Left lobe of liver (tissue), 2 donors: ENCODE measurements at regions not wholly inside any gene's neighbourhood (a gene's known extent, or its start where the extent isn't known, plus 50 kb on each side); places are given as distances from the start of the nearest gene placed in this dataset.
"Not testable (repeated sequence)": the region's sequence is repeated elsewhere in the genome, so short reads cannot be mapped to it uniquely, and the experiment has no call there.

ENCODE experiments used
- ATAC-seq: fragments of 200-7000 bp; cut with Tn5 transposase; one replicate; pipeline ENCODE4 v1.9.1; 2020; ENCODE audit warnings: mild to moderate bottlenecking, moderate library complexity
- DNase-seq: peaks from one replicate; pipeline ENCODE4 v3.0.0-alpha.2; 2020; ENCODE audit warnings: low spot score
- donor health status: DM: no; HTN: no; CAD: no; lungs with moderate emphysema.
- donor health status: DM: no; HTN: yes; CAD: no.

GRCh38 chr5:106493910-106494309 is 1176.8 kb downstream of the EFNA5 start:
- no peak for DNase-seq
- no peak for ATAC-seq

- DNase-seq: no peak
- no peak for ATAC-seq
These were observed 1181.7 kb downstream of the EFNA5 start for GRCh38 chr5:106489004-106489403.

- ATAC-seq (no peak), DNase-seq (no peak)
These were observed 1182.3 kb downstream of the EFNA5 start for GRCh38 chr5:106488407-106488806.

- DNase-seq (no peak), ATAC-seq (no peak)
These were observed 1189.4 kb downstream of the EFNA5 start for GRCh38 chr5:106481374-106481773.

- no peak for ATAC-seq
These were observed 1194.1 kb downstream of the EFNA5 start for GRCh38 chr5:106476630-106477029.

GRCh38 chr5:106474066-106474465 is 1196.7 kb downstream of the EFNA5 start:
- DNase-seq: no peak
- ATAC-seq: no peak

More at GRCh38 chr5:106476630-106477029, 1194.1 kb downstream of the EFNA5 start:
- no peak for DNase-seq

GRCh38 chr5:106459541-106459940 is 1211.2 kb downstream of the EFNA5 start:
- ATAC-seq (no peak), DNase-seq (no peak)

GRCh38 chr5:106454651-106455415 is 1215.9 kb downstream of the EFNA5 start:
- DNase-seq (no peak), ATAC-seq (no peak)

GRCh38 chr5:106454050-106454449 is 1216.7 kb downstream of the EFNA5 start:
- DNase-seq (no peak), ATAC-seq (no peak)

- no peak for ATAC-seq
- DNase-seq: no peak
These were observed 1218.7 kb downstream of the EFNA5 start for GRCh38 chr5:106451998-106452397.

GRCh38 chr5:106443746-106444145 is 1227.0 kb downstream of the EFNA5 start:
- no peak for ATAC-seq

GRCh38 chr5:106435185-106435584 is 1235.6 kb downstream of the EFNA5 start:
- ATAC-seq (no peak), DNase-seq (no peak)

More at GRCh38 chr5:106443746-106444145, 1227.0 kb downstream of the EFNA5 start:
- DNase-seq: no peak

GRCh38 chr5:106430733-106431132 is 1240.0 kb downstream of the EFNA5 start:
- not testable (repeated sequence) for DNase-seq, ATAC-seq

- ATAC-seq (no peak), DNase-seq (no peak)
These were observed 1247.4 kb downstream of the EFNA5 start for GRCh38 chr5:106423109-106423897.

GRCh38 chr5:106420102-106420501 is 1250.6 kb downstream of the EFNA5 start:
- DNase-seq: no peak
- no peak for ATAC-seq

GRCh38 chr5:106418196-106418595 is 1252.5 kb downstream of the EFNA5 start:
- ATAC-seq: no peak
- DNase-seq: no peak

GRCh38 chr5:106417566-106417965 is 1253.2 kb downstream of the EFNA5 start:
- DNase-seq: no peak

GRCh38 chr5:106417163-106417562 is 1253.6 kb downstream of the EFNA5 start:
- no peak for ATAC-seq
- no peak for DNase-seq

More at GRCh38 chr5:106417566-106417965, 1253.2 kb downstream of the EFNA5 start:
- no peak for ATAC-seq

GRCh38 chr5:106415541-106415940 is 1255.2 kb downstream of the EFNA5 start:
- DNase-seq (no peak), ATAC-seq (no peak)

GRCh38 chr5:106414342-106414741 is 1256.4 kb downstream of the EFNA5 start:
- ATAC-seq: no peak
- DNase-seq: no peak

GRCh38 chr5:106412606-106413005 is 1258.1 kb downstream of the EFNA5 start:
- ATAC-seq: no peak
- no peak for DNase-seq

- DNase-seq (no peak), ATAC-seq (no peak)
These were observed 1262.2 kb downstream of the EFNA5 start for GRCh38 chr5:106408570-106408969.
